Gastrocnemius medialis (tissue), 4 donors: ENCODE measurements at regions not wholly inside any gene's neighbourhood (a gene's known extent, or its start where the extent isn't known, plus 50 kb on each side); places are given as distances from the start of the nearest gene placed in this dataset.

Experiments used
- POLR2A ChIP-seq, 2 donors: fragments of 450-650 bp; IDR thresholded peaks; one replicate each; pipeline ENCODE4 v1.6.1; 2017; ENCODE audit warnings: antibody characterized with exemption in 2 of 2, mild to moderate bottlenecking in 2 of 2, moderate library complexity in 2 of 2
- TF ChIP-seq, protein P1 (sequence below), 5 experiments: fragments of 450-650 bp in 3 of 5; fragments of 200-600 bp in 2 of 5; sonication (generic) in 2 of 5; IDR thresholded peaks in 4 of 5; conservative IDR thresholded peaks in 1 of 5; 1 replicate in 4 of 5; 2 replicates in 1 of 5; pipeline ENCODE4 v1.5.1; 2016 to 2019; ENCODE audit warnings: antibody characterized with exemption in 5 of 5, mild to moderate bottlenecking in 3 of 5, moderate library complexity in 3 of 5

DNA sequence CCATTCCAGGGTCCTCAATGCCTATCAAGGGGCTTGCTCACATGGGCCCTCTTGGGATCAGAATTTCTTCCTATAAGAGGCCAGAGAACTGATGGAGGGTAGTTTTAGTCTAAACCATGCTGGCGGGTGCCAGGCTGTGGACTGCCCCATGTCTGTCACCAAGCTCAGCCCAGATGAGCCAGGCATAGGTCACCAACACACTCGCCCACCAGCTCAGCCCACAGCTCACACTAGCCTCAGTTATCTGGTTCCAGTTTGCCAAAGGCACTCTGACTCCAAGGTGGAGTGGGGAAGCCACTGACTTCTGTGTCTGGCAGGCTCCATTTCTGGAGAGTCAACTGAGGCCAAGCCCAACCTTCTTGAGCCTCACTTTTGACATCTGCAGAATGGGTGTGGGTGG, 50.7 kb upstream of the INSYN1 start:
- TF ChIP-seq, protein P1, sequence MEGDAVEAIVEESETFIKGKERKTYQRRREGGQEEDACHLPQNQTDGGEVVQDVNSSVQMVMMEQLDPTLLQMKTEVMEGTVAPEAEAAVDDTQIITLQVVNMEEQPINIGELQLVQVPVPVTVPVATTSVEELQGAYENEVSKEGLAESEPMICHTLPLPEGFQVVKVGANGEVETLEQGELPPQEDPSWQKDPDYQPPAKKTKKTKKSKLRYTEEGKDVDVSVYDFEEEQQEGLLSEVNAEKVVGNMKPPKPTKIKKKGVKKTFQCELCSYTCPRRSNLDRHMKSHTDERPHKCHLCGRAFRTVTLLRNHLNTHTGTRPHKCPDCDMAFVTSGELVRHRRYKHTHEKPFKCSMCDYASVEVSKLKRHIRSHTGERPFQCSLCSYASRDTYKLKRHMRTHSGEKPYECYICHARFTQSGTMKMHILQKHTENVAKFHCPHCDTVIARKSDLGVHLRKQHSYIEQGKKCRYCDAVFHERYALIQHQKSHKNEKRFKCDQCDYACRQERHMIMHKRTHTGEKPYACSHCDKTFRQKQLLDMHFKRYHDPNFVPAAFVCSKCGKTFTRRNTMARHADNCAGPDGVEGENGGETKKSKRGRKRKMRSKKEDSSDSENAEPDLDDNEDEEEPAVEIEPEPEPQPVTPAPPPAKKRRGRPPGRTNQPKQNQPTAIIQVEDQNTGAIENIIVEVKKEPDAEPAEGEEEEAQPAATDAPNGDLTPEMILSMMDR (IDR thresholded peaks at IDR 0.05 in 4 of 5, conservative IDR thresholded peaks at IDR 0.05 in 1 of 5) = no peak
- no peak for TF ChIP-seq POLR2A (IDR thresholded peaks at IDR 0.05)
